A673 (cell line): ENCODE measurements at regions not wholly inside any gene's neighbourhood (a gene's known extent, or its start where the extent isn't known, plus 50 kb on each side); places are given as distances from the start of the nearest gene placed in this dataset.

Experiments
- CTCF ChIP-seq: fragments of 300-800, 200-600 bp; sonication (generic); conservative IDR thresholded peaks from 2 replicates; pipeline ENCODE4 v1.5.1; 2017; ENCODE audit warnings: low read depth, mild to moderate bottlenecking, antibody characterized with exemption, low read length, moderate library complexity, mixed read lengths
- EZH2 ChIP-seq: fragments of 200-600 bp; sonication (generic); IDR thresholded peaks from 2 replicates; pipeline ENCODE4 v1.6.1; 2017; ENCODE audit warnings: borderline replicate concordance, low read depth, mild to moderate bottlenecking, mixed read lengths, antibody characterized with exemption, low read length; ENCODE audit not compliant: poor library complexity, severe bottlenecking

- TF ChIP-seq CTCF, result no peak
- no peak for TF ChIP-seq EZH2
Observed at GRCh38 chr13:73715114-73715910, 418.9 kb downstream of the KLF12 start.
